ENCODE measurements at regions not wholly inside any gene's neighbourhood (a gene's known extent, or its start where the extent isn't known, plus 50 kb on each side); places are given as distances from the start of the nearest gene placed in this dataset.
A peak's percentile ranks its signal among the peaks of the same experiment; 100 is the strongest.
"Not testable (repeated sequence)": the region's sequence is repeated elsewhere in the genome, so short reads cannot be mapped to it uniquely, and the experiment has no call there.

DNA sequence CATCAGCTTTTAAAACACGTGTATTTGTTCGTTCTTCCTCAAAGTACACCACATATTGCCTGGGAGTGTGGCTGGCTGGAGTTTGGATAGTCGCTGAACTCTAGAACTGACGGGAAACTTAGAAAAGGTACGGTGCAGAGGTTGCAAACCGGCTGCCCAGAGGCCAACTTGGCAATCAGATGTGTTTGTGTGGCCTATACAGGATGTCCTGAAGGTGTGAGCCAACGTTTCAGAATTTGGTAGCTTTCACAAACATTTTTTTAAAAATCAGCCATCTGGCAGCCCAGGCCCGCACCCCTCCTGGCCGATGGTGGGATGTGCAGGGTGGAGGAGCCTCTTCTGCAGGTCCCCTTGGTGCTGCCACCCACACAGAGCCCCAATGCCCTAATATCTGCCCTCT, 73.6 kb upstream of the SLC25A33 start:
- no peak for DNase-seq (ENCODE audit: low read depth)

DNA sequence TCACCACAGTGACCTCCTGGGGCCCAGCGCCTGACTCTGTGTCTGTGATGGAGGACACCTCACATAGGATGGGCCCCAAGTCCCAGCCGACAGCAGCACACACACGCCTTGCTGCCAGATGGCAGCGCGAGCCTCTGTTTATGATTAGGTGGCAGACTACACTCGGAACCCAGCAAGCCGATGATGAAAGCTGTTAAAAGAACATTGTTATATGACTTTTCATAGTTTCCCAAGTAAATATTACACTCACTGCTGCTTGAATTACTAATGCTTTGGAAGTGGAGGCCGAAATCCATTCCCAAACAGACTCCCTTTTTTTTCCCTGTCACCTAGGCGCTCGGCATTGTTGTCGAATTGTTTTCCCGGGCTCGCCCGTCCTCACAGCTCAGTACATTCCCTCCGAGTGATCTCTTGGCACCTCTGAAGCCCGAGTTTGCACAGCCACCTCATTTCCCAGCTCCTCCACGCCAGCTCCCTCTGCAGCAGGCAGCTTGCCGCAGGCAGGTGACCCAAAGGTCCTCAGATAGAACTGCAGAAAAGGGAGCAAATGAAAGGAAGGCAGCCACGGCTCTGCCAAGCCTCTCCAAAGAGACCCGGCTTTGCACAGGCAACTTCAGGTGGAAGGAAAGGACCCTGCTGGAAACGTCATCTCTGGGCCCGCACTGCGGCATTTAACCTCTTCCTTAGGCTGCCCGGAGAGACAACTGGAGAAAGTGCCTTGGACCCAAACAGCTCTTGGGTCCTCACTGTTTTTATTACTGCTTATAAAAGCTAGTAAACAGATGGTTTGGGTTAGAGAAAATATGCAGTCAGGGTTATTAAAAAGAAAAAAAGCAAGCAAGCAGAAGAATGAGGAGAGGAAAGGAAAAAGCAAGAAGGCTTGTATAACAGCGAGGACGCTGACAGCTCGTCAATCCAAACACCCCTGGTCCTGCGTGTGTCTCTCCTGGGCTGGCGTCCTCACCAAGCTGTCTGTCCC, 72.2 kb upstream of the SLC25A33 start:
- DNase-seq (ENCODE audit: low read depth) = peak; percentile 79

DNA sequence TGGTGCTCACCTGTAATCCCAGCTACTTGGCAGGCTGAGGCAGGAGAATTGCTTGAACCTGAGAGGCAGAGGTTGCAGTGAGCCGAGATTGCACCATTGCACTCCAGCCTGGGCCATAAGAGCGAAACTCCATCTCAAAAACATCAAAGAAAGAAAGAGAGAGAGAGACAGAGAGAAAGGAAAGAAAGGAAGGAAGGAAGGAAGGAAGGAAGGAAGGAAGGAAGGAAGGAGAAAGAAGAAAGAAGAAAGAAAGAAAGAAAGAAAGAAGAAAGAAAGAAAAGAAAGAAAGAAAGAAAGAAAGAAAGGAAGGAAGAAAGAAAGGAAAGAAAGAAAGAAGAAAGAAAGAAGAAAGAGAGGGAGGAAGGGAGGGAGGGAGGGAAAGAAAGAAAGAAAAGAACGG, 69.4 kb upstream of the SLC25A33 start:
- not testable (repeated sequence) for DNase-seq (ENCODE audit: low read depth)

DNA sequence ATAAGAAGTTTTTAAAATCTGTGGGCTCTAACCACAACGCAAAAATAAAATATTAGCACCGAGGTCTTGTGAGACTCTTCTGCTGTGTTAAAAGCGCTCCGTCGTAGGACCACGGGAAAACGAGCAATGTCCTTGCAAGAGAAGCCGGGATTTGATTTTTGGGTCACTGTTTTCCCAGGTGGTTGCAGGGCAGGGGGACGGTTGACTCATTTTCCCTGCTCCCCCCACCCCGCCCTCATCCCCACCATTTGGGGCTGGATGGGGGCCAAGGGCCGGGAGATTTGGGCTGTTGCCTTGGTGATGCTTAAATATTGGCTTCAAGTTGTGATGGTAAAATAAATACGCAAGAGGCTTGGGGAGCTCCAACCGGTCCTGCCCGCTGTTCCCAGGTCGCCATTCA, 67.6 kb upstream of the SLC25A33 start:
- no peak for DNase-seq (ENCODE audit: low read depth)

DNA sequence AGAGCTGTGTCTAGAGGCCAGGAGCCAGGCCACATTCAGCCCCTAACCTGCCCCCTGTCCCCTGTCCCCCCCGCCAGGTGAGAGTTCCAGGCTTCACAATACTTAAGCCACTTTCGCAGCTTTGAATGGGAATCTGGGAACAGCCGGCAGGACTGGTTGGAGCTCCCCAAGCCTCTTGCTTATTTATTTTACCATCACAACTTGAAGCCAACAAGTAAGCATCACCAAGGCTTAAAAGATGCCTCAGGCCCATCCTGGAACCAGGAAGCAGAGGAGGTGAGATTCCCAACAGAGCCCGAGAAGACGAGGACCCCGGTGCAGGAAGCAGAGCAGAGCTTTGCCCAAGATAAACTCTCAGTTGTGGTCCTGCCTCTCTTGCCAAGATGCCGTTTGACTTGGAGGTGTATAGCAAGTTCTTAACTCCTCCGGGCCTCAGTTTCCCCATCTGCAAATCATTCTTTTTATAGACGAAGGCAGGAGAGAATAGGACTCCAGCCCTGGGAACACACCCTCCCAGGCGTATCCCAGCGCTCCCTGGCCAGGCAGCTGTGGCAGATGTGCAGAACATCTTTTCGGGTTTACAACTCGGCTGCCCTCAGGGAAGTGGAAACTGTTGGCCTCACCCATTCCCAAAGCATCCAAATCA, 66.8 kb upstream of the SLC25A33 start:
- DNase-seq (ENCODE audit: low read depth) = no peak

DNA sequence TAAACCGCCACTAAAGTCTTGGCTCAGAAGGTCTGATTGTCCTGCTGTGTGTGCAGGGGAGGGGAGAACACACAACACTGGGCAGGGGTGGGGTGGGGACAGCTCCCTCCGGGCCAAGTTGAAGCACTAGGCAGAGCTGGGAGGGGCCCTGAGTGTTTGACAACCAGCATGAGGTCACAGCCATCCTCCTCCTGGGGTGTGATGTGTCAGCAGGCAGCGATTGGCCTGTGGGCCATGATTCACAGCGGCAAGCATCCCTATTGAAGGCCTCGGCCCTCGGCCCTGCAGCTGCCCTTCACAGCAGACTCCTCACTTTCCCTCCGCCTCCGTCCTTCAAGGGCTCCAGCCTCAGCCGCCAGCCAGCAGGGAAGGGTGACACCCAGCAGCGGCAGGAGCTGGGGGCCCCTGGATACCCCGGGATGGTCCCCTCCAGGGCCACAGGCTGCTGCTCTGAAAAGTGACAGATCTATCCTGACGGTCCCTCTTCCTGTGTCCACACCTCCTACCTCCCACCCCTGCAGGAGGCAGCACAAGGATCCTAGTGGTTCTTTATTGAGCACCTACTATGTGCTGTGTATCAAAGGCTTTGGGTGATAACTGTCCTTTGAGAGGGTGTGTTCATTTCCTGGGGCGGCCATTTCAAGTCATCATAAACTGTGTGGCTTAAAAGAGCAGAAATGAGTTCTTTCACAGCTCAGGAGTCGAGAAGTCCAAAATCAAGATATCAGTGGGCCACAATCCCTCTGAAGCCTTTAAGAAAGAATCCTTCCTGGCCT, 66.0 kb upstream of the SLC25A33 start:
- DNase-seq (ENCODE audit: low read depth) = no peak

DNA sequence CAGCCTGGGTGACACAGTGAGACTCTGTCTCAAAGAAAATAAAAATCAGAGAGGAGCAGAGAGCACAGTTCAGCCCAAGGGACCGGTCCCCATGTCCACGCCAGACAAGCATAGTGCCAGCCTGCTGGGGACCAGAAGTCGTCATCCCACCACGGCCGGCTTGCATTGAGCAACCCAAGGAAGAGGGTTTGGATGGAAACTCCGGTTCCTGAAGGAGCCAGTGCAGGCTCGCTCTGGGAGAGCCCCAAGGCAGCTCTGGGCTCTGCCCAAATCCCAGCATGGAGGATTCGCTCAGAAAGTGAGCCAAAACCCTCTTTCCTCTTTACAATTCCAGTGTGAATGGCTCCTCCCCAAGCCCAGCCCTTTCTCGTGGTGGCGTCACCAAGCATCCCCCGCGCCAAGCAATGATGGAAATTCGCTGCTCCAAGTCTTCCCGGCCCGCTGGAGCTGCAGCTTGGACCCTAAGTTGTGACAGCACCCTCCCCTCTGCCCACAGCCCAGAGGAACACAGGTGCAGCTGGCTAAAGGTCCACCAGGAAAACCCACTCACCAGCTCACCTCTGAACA, 64.1 kb upstream of the SLC25A33 start:
- no peak for DNase-seq (ENCODE audit: low read depth)

DNA sequence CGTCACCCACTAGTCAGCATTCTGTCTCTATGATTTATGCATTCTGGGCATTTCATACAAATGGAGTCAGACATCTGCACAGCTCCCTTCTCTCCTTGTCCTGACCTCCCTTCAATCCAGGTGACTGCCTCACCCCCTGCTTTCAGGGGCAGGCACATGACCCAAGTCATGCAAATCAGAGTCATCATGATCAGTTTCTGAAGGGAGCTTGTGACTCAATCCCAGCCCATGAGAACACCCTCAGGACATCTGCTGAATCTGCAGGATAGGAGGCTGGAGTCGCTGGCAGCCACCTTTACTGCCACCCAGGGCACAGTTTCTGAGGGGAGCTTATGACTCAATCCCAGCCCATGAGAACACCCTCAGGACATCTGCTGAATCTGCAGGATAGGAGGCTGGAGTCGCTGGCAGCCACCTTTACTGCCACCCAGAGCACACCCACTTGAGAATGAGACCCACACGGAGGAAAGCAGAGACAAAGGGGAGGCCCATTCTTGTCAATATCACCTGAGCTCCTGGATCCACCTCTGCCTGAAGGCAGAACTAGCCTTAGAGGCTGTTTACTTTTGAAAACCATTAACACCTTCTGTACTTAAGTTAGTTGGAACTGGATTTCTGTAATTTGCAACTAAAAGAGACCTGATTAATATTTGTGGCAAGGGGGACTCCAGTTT, 62.3 kb upstream of the SLC25A33 start:
- DNase-seq (ENCODE audit: low read depth) = no peak

DNA sequence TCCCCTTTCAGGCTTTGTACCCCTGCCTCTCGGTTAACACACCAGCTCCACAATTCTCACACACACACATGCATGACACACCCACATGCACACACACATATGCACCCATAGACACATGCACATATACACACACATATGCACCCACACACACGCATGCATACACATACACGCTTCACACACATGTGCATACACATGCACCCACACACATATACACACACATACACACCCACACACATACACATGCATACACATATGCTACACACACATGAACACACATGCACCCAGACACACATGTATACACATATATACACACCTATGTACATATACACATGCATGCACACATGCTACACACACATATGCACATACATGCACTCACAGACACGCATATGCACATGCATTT, 61.7 kb upstream of the SLC25A33 start:
- no peak for DNase-seq (ENCODE audit: low read depth)

DNA sequence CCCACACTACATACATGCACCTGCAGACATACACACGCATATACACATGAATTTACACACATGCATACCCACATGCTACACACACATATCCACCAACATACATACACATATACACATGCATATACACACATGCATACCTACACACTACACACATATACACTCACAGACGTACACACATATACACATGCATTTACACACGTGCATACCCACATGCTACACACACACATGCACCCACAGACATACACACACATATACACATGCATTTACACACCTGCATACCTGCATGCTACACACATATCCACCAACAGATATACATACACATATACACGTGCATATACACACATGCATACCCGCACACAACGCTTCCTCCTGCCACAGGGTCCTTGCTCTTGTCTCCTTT, 61.2 kb upstream of the SLC25A33 start:
- DNase-seq (ENCODE audit: low read depth) = no peak

DNA sequence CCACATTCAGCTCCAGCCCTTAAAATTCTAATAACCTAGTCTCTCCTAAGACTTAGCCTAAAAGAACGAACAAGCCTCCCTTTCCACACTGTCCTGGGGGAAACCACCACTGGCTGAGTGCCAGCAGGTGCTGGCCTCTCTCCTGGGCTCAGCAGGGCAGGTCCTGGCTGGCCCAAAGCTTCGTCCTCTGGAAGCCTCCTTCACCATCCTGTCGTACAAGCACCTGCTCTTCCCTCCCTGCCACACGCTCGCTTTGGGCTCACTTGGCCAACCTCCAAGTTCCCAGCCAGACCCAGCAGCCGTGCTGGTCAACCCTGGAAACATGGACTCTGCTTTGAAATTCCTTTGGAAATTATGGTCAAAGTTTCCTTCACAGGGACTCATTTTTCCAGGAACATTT, 58.2 kb upstream of the SLC25A33 start:
- DNase-seq (ENCODE audit: low read depth) = no peak

DNA sequence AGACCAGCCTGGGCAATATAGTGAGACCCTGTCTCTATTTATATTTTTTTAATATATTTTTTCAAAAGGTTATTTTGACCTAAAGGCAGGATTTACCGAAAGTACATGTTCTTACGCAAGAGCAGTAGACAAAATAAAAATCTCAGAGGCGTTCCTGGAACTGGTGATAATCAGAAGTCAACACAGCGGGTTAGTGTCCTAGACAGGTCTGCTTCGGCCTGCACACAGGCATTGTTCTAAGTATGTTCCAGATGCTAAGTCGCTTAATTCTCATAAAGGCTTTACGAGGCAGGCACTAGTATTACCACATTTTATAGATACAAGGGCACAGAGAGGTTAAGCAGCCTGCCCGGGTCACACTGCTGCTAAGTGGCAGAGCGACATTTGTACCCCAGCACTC, 56.9 kb upstream of the SLC25A33 start:
- no peak for DNase-seq (ENCODE audit: low read depth)

DNA sequence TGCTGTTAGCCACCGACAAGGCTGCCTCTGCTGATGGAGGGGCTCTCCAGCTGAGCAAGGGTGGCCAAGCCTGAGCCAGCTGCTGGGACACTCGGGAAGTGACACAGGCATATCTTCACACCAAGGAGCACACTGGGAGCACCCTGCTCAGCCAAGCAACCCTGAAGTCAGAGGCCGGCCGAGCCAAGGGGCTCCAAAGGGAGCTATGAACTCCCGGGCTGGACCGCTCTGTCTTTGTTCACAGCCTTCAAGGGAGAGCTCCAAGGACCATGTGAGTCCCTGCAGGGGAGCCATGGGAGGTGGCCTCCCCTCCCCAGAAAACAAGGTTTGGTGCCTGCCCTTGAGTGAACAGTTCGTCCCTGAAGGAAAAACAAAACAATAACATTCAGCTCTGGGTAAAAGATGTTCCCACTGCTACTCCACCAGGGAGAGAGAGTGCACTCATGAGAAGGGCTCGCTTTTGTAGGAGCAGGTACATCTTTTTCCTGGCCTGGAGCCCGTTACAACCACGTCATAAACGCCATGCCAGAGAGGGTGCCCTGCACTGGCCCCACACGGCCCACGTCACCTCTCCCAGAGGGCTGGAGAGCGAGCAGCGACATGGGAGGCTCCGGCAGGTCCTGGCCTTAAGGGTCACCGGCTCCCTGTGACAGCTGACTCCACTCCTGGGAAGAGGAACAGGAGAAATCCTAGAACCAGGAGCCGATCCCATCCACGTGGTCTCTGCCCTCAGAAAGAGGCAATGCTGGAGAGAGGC, 56.3 kb upstream of the SLC25A33 start:
- no peak for DNase-seq (ENCODE audit: low read depth)

DNA sequence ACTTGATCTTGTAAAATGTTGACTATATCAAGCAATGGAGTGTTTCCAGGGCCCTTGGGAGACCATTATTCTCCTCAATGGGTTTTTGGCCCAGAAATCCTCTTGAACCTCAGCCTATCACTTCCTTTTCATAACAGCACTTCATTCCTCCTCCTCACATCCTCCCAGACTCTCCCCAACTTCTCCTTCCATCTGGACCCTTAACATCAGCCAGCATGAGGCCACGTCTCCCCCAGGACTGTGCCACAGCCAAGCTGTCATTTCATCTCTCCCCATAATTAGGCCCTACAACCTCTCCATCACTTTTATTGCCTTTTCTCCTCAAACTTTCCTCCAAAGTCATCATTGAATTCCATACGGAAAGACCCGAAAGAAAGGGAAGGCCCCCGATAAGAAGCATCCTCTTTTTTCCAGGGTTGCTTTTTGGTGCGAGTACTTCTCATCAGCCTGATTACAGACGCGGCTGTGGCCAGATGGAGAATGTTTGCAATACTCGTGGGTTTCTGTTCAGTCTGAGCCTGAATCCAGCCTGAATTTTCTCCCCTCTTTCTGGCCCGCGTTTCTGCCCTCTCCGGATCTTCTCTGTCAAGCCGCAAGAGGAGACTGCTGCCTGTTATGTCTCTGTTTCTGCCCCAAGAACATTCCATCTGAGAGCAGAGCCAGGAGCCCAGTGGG, 52.7 kb upstream of the SLC25A33 start:
- no peak for DNase-seq (ENCODE audit: low read depth)

Data from forelimb muscle (tissue), 1 donor.